ENCODE measurements at regions not wholly inside any gene's neighbourhood (a gene's known extent, or its start where the extent isn't known, plus 50 kb on each side); places are given as distances from the start of the nearest gene placed in this dataset.

DNA sequence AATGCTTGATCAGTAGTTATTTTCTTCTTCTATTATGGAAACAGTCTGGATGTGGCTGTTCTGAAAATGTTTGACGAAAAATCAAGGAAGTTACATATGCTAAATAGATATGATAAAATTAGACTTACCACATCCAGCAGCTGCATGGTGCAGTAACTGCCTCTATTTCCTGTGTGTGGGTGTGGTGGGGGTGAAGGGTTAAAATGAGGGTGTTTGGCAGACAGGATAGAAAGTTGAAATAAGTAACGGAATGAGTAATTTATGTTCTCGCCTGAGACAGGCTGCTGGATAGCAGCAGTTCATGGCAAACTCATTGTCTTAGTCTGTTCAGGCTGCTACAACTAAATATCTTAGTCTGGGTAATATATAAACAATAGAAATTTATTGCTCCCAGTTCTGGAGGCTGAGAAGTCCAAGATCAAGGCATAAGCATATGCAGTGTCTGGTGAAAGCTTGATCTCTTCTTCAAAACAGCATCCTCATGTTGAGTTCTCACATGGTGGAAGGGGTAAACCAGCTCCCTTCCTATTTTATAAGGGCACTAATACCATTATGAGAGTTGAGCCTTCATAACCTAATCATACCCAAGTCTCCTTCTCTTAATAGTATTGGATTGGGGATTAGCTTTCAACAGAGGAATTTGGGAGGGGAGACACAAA lies 1248.9 kb downstream of the SLITRK5 start:
- no peak for DNase-seq

GRCh38 chr13:88925954-88926353 lies 1254.8 kb downstream of the SLITRK5 start:
- no peak for DNase-seq

DNA sequence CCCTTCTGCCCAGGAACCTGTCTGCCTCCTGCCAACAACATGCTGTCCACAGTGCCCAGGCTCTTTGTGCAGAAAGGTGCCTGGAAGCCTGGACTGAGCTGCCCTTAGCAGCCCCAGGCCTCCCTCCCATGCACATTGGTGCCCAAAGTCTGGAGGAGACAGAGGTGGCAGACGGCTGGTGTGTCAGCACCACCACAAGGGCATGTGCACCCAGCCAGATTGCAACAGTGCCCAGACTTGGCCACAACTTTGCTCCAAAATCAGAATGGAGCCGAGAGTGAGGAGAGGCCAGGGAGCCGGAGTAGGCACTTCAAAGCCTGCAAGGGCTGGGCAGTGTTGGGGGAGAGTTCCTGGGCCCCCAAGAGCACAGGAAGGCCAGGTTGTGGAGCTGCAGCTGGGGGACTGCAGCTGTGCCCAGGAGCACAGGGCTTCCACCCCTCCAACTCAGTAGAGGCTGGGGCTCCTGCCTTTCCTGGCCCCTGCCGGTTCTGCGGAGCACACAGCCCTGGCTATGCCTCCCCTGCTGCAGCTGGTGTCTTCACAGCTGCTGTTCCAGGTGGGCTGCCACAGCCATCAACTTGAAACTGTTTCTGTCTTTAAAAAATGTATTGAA lies 1255.8 kb downstream of the SLITRK5 start:
- no peak for DNase-seq

- DNase-seq: no peak
These were observed 1261.8 kb downstream of the SLITRK5 start for GRCh38 chr13:88932950-88933349.

DNA sequence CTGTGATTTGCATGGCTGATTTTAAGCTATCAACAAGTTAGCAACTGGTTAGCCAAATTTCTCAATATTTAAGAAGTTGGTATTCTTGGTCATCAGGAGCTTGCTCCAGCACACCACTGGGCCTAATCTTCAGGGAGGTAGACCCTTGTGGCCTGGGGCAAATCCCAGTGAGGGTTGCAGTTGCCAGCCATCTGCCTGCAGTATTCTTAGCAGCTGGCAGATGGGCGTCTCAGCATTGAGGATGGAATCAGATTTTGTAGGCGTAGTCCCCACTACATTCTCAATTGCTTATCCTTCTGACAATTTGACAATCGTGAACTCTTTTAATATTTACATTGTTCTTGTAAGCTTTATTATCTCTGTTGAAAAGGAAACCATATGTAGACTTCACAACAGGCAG lies 1266.2 kb downstream of the SLITRK5 start:
- DNase-seq: no peak

DNA sequence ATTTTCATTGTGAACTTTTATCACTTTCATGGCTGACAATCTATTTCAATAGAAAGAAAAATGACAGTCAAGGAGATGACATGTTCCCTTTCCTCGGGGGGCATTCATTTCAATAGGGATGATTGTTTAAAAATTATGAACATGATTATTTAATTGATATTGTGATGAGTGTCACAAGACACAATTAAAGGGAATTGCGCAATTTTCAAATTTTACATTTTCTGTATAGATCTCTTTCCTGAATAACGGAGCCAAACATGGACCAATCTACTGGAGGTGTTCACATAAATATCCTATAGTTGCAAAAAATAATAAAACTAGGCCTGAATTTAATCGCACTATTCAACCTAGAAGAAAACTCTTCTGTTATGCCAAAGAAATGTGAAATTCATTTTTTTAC lies 1274.6 kb downstream of the SLITRK5 start:
- no peak for DNase-seq

GRCh38 chr13:88948501-88948900 lies 1277.3 kb downstream of the SLITRK5 start:
- no peak for DNase-seq

GRCh38 chr13:88958821-88959220 lies 1287.7 kb downstream of the SLITRK5 start:
- no peak for DNase-seq

DNA sequence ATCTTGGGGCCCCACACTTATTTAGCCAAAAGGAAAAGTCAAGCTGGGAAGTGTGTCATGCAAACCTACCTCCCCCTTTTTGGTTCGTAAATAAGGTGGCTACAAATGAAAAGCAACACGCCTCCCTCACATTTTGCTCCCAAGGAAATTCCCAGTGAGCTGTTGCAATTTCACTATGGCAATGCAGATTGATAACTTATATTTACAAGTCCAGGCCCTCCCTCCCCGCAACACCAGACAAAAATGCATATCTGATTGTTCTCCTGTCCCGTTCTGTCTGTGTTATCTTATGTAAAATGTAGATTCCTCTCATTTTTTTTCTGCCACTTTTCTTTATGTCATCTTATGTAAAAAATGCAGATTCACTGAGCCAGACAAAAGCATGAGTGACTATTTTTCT lies 1305.3 kb downstream of the SLITRK5 start:
- no peak for DNase-seq

DNA sequence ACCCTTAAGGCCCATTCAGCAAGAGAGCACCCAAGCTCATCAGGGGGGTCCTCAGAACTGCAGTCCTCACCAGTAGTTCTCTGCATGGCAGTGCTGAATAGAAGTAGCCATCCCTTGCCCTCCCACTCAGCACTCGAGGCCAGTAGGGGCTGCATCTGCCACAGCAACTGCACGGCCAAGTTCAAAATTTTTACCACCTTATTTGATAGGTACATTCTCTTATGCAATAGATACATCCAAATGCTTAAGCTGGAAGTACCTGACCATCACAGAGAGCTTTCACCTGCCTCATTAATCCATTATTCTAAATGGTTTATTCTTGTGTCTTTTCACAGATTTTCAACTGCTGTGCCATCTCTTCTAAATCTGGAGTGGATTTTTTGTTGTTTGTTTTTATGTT lies 1307.4 kb downstream of the SLITRK5 start:
- no peak for DNase-seq

GRCh38 chr13:88979465-88980175 lies 1308.4 kb downstream of the SLITRK5 start:
- no peak for DNase-seq

GRCh38 chr13:89003656-89004055 lies 1332.5 kb downstream of the SLITRK5 start:
- no peak for DNase-seq

GRCh38 chr13:89011615-89012014 lies 1340.4 kb downstream of the SLITRK5 start:
- no peak for DNase-seq

DNA sequence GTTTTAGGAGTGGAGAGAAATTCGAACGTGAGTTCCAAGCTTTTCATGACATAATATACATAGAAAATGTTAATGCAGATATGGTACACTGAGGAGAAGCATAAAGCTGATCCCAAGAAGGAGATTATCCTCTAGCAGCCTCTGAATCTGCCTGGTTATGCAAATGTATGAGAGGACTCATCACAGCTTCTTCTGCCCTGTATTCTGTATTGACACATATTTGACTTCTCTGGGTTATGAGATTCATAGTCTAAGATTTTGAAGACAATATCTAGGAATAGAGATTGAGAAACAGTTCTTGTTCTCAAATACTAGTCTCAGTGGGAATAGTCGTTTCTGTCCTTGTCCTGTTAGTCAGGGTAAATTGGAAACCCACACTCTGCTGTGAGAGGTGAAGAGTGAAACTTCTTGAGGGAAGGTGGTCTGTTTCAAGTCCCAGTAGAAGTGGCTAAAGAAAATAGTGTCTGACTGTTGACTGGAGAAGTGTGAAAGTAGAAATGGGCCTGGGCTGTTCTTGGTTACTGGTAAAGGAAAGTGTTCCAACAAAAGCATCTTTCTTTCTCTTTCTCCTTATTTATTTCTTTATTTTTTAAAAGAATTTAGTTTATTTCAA lies 1356.6 kb downstream of the SLITRK5 start:
- DNase-seq: no peak

DNA sequence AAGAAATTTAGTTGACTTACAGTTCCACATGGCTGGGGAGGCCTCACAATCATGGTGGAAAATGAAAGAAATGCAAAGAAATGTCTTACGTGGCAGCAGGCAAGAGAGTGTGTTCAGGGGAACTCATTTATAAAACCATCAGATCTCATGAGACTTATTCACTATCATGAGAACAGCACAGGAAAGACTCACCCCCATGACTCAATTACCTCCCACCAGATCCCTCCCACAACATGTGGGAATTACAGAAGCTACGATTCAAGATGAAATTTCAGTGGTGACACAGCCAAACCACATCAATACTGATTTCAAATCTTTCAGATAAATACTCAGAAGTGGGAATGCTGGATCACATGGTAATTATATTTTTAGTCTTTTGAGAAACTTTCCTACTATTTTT lies 1357.9 kb downstream of the SLITRK5 start:
- no peak for DNase-seq

DNA sequence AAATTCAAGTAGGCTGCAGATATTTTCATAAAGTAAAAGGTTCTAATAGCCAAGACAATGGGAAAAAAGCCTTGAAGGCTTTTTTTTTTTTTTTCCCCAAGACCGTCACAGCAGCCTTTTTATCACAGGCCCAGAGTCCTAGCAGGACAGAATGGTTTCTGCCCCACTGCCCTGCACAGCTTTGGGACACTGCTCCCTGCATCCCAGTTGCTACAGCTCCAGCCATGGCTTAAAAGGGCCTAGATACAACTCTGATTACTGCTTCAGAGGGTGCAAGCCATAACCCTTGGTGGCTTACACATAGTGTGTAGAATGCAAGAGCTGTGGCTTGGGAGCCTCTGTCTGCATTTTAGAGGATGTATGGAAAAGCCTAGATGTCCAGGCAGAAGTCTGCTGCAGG lies 1362.8 kb downstream of the SLITRK5 start:
- no peak for DNase-seq

- DNase-seq: no peak
These were observed 1381.5 kb downstream of the SLITRK5 start for GRCh38 chr13:89052699-89053098.

GRCh38 chr13:89053418-89053817 lies 1382.2 kb downstream of the SLITRK5 start:
- no peak for DNase-seq

DNA sequence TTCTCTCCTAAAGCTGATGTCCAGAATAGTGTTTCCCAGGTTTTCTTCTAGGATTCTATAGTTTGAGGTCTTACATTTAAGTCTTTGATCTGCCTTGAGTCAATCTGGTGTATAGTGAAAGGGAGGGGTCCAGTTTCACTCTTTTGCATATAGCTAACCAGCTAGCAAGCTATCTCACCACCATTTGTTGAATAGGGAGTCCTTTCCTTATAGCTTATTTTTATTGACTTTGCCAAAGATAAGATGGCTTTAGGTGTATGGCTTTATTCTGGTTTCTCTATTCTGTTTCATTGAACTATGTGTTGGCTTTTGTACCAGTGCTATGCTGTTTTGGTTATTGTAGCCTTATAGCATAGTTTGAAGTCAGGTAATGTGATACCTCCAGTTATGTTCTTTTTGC lies 1386.1 kb downstream of the SLITRK5 start:
- no peak for DNase-seq

DNA sequence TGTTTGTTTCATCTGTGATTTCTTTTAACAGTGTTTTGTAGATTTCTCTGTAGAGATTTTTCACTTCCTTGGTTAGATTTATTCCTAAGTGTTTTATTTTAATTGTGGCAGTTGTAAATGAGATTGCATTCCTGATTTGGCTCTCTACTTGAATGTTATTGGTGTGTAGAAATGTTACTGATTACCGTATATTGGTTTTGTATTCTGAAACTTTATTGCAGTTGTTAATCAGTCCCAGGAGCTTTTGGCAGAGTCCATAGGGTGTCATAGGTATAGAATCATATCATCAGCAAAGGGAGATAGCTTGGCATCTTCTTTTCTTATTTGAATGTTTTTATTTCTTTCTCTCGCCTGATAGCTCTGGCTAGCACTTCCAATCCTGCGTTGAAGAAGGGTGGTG lies 1386.7 kb downstream of the SLITRK5 start:
- no peak for DNase-seq

- no peak for DNase-seq
These were observed 1390.7 kb downstream of the SLITRK5 start for GRCh38 chr13:89061821-89062220.

GRCh38 chr13:89066868-89067466 lies 1395.8 kb downstream of the SLITRK5 start:
- peak; percentile 31 for DNase-seq

DNA sequence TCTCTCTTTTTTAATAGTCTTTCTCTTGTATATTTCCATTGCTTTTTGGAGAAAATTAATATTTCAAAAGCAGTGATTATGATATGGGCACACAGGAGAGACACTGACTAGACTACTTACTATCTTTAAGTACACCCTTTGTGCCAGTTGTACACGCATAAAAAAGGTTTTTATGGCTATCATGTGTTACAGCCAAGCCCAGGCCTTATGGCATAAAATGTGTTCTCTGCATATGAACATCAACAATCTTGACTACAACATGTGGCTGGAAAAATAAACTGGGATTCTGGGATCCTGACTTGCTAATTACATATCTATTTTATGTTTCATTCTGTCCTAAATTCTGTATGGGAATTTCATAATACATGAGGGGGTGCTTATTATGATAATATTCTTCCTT lies 1401.8 kb downstream of the SLITRK5 start:
- DNase-seq: no peak

- DNase-seq: no peak
These were observed 1405.5 kb downstream of the SLITRK5 start for GRCh38 chr13:89076622-89077021.
